NB4 (cell line): ENCODE measurements at regions not wholly inside any gene's neighbourhood (a gene's known extent, or its start where the extent isn't known, plus 50 kb on each side); places are given as distances from the start of the nearest gene placed in this dataset.

ENCODE experiments used
- MYC ChIP-seq: IDR thresholded peaks from 2 replicates; pipeline ENCODE4 v1.6.1; 2011; ENCODE audit warnings: low read depth, low read length
- POLR2A ChIP-seq: IDR thresholded peaks from 2 replicates; pipeline ENCODE4 v1.6.1; 2011; ENCODE audit warnings: mild to moderate bottlenecking; ENCODE audit not compliant: insufficient read length; ENCODE audit errors: extremely low read depth
- TF ChIP-seq, protein P1 (sequence below): IDR thresholded peaks from one replicate; pipeline ENCODE4 v1.5.1; 2012; ENCODE audit warnings: low read depth, low read length

DNA sequence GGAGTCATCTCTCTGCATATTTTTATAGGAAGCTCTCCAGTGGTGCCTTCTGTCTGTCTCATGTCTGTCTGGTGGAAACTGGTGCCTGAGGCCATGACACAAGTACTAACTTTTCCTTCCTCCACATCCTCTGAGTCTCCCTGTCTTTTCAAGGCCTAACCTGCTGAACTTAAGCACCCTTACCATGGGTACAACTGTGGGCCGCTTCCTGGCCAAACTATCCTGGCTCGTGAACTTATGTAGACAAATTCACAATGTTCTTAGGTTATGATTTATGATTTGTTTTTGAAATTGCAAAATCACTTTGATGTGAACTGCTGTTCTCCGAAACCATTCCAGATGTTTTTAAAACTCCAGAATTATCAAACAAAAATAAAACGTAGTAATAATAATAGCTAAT is 804.5 kb upstream of the POU3F3 start:
- TF ChIP-seq MYC = no peak
- no peak for TF ChIP-seq POLR2A
- TF ChIP-seq, protein P1, sequence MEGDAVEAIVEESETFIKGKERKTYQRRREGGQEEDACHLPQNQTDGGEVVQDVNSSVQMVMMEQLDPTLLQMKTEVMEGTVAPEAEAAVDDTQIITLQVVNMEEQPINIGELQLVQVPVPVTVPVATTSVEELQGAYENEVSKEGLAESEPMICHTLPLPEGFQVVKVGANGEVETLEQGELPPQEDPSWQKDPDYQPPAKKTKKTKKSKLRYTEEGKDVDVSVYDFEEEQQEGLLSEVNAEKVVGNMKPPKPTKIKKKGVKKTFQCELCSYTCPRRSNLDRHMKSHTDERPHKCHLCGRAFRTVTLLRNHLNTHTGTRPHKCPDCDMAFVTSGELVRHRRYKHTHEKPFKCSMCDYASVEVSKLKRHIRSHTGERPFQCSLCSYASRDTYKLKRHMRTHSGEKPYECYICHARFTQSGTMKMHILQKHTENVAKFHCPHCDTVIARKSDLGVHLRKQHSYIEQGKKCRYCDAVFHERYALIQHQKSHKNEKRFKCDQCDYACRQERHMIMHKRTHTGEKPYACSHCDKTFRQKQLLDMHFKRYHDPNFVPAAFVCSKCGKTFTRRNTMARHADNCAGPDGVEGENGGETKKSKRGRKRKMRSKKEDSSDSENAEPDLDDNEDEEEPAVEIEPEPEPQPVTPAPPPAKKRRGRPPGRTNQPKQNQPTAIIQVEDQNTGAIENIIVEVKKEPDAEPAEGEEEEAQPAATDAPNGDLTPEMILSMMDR = no peak
